HG03039 (cell line): ENCODE measurements at regions not wholly inside any gene's neighbourhood (a gene's known extent, or its start where the extent isn't known, plus 50 kb on each side); places are given as distances from the start of the nearest gene placed in this dataset.
"Not testable (repeated sequence)": the region's sequence is repeated elsewhere in the genome, so short reads cannot be mapped to it uniquely, and the experiment has no call there.

Experiments
- ATAC-seq: cut with Tn5 transposase; IDR thresholded peaks from one replicate; pipeline ENCODE4 v1.9.1; 2021; ENCODE audit warnings: mild to moderate bottlenecking, moderate library complexity; ENCODE audit not compliant: unreplicated experiment

DNA sequence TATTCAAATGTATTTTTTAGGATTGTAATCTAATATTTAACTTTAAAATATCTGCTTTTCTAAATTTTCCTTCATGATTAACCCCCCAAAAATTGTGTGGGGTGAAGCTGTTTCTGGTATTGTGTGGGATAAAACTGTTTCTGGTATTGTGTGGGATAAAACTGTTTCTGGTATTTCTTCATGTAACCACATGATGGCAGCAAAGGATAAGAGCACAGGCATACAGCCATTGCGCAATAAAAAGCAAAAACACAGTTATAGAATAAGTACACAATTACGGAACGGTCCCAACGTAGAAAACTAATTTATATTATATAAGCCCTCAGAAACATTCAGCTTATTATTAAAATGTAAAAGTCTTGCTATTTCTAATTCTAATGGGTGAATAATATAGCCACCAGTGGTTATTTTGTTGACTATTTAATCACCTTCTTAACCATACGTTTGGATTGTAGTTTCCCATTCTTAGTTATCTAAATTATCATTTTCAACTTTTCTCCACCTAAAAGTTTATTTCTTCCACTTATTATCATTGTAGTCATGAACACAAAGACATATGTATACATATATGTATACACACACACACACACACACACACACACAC lies 333.9 kb upstream of the FSTL5 start:
- no peak for ATAC-seq

DNA sequence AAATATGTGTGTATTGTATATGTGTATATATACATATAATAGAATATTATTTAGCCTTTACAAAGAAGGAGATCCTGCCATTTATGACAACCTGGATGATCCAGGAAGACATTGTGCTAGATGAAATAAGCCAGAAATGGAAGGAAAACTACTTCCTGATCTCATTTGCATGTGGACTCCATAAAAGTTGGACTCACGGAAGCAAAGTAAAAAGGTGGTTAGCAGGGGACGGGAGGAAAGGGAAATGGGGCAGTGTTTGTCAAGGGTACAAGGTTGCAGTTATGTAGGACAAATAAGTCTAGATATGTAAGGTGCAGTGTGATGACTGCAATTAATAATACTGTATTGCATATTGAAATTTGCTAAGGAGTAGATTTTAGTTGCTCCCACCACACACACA lies 331.1 kb upstream of the FSTL5 start:
- ATAC-seq = no peak

DNA sequence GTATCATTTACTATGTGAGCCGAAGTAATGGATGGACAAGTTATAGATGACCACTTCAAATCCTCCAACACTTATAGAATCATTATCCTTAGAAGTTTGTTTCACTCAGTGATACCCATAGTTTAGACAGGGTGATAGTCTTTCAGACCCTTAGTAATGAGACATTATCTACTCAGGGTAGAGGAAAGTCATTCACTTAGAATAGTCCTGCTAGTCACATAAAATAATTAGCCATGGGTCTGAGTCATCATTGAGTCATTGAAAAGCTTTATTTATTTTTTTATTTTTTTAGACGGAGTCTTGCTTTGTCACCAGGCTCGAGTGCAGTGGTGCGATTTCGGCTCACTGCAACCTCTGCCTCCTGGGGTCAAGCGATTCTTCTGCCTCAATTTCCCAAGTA lies 321.7 kb upstream of the FSTL5 start:
- no peak for ATAC-seq

DNA sequence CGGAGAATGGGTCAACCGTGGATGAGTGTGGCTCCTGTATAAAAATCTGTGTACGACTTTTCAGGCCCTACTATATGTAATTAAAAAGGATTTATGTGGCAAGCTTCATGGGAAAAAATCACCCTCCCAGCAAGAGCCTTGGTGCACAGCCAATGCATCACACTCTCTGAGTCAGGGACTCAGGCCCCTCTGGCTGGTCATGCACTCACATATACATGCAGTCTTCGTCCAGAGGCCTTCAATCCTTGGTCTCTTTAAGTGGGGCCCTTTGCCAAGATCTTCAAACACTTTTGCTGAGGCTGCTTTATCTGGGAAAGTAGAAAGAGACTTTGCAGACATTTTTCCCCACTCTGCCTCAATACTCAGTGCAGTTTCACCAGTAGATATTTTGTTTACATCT lies 311.4 kb upstream of the FSTL5 start:
- no peak for ATAC-seq

DNA sequence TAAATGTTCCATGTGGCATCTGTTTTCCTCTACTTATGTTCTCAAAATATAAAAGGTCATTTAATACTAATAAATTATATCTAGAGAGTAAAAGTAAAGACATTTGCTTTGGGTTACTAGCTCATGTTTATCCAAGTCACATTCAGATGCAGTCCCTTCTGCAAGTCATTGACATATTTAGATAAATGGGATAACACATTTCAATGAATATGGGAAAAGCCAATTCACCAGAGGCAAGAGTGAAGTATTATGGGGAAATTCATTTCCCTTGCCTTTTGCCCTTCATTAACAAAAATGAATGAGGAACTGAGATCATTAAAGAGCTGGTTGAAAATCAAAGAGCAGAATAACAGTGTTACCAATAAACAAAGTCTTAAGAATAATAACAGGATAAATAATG lies 306.2 kb upstream of the FSTL5 start:
- ATAC-seq = no peak

DNA sequence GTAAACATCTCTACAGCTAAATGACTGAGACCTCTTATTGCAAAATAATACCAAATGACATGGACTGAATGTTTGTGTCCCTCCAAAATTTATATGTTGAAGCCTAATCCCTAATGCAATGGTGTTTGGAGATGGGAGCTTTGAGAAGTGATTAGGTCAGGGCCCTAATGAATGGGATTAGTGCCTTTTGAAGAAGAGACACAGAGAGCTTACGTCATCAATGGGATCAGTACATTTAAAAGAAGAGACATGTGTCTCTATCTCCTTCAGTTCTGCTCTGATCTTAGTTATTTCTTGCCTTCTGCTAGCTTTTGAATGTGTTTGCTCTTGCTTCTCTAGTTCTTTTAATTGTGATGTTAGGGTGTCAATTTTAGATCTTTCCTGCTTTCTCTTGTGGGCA lies 301.6 kb upstream of the FSTL5 start:
- not testable (repeated sequence) for ATAC-seq

DNA sequence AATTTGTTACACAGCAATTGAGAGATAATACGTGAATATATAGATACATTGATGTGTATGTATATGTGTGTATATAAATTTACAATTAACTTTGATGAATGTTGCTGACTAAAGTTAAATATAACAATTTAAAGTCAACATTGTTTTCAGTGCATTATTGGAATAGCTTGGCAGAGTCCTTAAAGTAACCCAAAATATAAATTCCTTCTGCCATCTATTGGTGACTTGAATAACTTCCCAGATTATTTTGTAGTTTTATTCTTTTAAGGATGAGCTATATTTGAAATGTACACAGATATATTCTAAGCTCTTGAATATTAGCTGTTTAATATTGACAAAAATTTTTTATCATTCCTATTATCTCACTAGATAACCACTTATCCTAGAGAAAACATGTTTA lies 298.2 kb upstream of the FSTL5 start:
- ATAC-seq = no peak

DNA sequence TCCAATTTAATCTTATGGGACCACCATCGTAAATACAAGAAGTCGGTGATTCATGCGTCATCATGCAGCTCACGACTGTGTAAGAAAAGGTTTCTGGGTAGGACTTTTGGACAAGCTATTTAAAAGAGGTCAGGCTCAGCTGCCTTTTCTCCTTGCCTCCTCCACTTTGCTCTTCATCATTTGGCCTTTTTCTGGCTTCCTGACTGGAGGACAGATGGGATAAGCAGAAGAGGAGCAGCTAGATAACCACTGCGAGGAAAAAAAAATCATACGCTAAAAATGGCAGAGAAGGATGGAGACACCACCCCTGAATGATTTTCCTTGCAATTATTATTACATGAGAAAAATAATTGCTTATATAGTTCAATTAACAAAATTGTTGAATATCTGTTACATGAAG lies 294.3 kb upstream of the FSTL5 start:
- no peak for ATAC-seq

DNA sequence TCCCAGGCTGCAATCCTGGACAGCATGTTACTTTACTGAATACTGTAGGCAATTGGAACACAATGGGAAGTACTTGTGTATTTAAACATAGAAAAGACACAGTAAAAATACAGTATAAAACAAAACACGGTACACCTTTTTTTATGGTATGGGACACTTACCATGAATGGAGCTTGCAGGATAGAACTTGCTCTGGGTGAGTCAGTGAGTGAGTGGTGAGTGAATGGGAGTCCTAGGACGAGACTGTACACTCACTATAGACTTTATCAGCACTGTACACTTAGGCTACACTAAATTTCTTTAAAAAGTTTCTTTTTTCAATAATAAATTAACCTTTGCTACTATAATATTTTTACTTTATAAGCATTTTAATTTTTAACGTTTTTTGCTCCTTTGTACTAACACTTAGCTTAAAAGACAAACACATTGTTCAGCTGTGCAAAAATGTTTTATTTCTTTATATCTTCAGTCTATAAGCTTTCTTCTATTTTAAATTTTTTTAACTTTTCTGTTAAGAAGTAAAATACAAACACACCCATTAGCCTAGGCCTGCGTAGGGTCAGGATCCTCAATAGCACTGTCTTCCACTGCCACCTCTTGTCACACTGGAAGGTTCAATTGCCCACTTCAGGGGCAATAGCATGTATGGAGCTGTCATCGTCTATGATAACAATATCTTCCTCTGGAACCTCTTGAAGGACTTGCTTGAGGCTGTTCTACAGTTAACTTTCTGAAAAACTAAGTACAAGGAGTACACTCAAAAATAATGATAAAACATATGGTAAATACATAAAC lies 293.5 kb upstream of the FSTL5 start:
- ATAC-seq = no peak

DNA sequence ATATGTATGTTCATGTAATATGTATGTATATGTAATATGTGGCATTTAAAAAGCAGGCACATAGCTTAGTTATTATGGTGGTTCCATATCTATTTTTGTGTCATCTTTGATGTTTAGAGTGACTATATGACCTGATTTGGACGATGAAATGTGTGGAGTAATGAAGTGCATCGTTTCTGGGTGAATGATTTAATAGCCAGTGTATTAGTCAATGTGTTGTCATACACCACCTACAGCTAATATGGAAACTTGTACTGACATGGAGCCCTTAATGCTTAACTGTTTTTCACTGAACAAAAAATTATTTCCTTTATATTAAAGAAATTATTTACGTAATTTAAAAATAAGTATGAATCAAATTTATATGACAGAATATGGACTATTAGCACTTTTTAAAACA lies 292.3 kb upstream of the FSTL5 start:
- ATAC-seq = no peak

DNA sequence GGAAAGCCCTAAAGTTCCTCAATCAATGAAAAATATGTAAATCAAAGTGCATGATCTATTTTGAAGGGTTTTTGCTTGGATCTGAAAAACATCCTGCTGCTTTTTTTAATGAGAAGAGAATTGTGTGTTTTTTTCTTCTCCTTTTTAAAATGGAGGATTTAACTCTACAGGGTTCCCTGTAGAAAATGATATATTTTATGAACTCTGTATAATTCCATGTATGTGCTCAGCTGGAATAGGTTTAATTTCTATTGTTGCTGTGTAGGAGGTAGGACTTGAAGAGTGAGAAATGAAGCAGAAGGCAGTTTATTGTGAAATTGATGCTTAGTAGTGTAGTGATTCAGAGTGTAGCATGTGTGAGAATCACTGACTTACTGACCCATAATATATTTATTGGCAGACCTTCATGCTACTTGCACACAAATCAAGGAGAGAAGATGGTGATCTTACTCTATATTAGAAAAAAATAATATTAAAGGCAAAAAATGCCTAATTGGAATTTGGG lies 286.8 kb upstream of the FSTL5 start:
- ATAC-seq = no peak

DNA sequence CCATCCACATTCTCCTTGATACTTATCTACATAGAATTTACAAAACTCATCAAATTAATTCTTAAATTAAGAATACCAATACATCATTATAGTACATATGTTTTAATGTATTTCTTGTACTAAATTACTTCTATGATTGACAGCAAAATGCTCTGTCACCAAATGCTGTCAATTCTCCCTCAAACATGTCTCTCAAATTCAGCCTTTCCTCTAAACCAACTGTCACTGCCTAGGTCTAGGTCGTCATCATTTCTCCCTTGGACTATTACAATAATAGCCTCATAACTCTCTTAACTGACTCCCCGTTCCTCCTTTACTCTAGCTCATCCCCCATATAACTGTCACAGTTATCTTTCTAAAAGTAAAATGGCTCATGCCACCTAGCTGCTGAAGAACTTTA lies 279.7 kb upstream of the FSTL5 start:
- ATAC-seq = no peak

DNA sequence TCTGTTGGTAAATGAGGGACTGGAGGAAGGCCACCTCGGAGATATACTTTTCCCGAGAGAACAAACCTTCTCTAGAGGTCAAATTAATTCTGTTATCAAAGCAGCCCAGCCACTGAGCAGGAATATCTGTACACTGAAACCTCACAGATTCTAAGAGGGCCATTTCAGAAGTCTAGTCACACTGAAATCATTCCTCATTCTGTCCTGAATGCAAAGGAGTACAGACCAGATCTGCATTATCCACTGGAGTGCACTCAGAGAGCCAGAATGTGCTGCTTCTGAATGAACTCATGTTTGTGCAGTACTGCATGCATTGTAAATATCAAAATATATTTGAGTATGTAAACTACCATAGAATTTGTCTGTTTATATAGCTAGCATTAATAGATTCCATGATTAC lies 278.3 kb upstream of the FSTL5 start:
- ATAC-seq = no peak

DNA sequence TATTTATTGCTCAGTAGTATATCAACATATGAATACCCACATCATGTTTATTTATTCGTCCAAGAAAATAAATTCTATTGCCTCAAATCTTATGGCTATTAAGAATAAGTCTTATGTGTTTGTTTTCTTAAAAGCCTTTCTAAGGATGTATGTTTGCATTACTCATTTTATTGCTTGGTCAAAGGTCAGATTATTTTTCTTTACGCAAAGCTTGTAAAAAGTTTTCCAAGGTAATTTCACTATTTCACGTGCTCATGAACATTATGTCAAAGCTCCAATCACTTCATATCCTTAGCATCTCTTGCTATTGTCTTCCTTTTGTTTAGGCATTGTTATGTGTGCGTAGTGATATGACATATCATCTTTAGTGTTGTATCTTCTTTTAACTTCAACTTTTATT lies 258.5 kb upstream of the FSTL5 start:
- no peak for ATAC-seq

DNA sequence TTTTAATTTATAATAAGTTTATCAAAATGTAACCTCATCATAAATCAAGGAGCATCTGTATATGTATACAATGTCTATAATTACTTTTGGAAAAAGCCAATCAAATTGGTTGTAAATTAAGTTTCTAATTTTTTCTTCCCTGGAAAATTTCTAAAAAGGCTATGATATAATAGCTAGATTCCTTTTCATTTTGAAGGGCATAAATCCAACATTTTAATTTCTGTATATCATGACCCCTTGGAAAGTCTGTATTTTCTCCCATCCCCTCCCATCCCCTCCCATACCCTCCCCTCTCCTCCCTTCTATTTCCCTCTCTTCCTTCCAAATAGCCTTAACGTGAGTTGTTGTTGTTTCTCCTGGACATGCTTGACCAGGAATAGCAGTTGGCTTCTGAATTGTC lies 247.1 kb upstream of the FSTL5 start:
- ATAC-seq = no peak

DNA sequence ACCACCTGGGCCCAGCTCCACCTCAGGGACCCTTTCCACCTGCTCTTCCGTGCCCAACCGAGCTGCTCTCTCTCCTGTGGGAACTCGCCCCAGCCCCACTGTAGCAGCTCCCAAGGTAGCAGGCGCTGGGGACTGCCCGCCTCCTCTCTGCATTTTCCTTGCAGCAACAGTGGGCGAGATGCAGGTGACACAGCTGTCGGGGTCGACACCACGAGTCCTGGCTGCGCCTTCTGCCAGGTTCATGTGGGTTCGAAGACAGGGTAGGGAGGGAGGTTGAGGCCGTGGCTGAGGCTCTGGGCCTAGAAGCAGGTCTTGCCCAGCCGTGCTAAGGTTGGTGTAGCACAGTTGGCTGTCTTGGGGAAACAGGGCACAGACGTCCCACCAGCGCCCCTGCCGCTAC lies 245.2 kb upstream of the FSTL5 start:
- no peak for ATAC-seq

DNA sequence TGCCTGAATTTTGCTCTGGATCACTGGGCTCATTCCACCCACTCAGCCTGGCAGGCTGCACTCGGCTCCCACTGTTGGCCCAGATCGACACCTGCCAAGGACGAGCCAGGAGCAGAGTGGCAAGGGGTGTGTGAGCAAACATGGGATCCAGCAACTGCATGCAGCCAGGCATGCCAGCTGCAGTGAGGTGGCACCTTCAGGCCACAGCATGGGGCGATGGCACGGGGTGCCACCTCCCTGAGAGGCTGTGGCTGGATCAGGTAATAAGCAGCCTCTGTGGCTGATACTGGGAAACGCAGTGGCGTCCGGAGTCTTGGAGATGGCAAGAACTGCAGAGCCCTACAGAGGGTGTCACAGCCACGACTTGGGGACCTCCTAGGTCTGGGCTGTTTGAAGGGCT lies 244.5 kb upstream of the FSTL5 start:
- ATAC-seq = no peak

DNA sequence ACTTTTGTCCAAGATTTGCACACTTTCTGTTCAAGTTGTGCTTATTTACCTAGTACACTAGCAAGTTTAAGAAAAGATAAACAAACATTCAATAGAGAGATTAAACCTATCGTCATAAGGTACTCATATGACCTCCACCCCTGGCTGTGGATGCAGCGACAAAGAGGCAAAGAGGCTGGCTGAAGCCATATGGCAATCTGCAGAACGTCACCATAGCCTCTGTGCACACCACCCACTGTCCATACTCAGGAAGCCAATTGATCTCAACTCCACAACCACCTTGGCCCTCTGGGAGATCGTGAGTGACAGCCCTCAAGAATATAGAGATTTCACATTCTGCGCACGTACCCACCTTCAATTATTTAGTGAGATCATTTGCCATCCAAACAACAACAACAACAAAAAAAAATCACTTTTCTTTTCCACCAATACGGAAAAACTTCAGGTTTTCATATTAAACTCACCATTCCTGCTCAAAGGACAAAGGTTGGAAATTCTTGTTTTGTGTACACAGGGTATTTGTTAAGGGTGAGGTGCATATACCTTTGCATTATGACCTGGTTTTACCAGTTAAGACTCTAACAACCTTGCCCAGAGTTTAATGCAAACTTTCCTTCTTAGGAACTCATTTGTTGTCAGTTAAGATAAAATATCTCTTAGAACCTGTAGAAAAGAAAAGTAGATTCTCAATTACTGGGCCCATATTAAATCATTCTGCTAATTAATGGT lies 243.0 kb upstream of the FSTL5 start:
- no peak for ATAC-seq

DNA sequence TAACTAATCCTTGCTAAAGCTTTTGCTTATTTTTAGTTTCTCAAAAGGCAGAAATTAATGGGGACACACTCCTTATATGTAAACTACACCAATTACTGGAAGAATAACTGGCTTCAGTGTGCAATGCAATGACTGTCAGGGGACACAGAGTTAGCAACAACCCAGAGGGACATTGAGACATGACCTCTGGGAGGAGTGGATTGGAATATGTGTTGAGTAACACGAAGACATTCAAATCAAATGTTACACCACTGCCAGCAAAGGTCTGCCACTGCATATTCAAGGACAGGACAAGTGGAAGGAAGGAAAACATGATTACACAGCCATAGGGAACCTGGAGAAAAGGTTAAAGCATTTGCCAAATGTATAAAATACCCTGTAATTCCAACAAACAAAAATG lies 240.1 kb upstream of the FSTL5 start:
- no peak for ATAC-seq

DNA sequence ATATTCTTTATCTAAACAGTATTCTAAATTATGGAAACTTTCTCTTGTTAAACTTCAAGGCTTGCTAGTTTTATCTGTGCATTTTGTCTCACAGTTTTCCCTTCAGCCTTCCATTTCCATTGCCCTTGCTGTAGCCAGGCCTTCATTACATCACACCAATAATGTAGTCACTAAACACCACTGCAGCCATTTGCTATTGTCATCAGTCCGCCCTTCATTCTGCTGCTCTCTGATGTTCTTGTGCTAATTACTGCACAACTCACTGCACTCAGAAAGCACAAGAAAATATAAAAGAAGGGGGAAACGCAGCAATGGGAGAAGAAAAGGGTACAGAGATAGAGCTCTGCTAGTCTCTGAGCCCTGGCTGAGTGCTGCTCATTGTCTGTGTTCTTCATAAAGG lies 239.6 kb upstream of the FSTL5 start:
- ATAC-seq = no peak

DNA sequence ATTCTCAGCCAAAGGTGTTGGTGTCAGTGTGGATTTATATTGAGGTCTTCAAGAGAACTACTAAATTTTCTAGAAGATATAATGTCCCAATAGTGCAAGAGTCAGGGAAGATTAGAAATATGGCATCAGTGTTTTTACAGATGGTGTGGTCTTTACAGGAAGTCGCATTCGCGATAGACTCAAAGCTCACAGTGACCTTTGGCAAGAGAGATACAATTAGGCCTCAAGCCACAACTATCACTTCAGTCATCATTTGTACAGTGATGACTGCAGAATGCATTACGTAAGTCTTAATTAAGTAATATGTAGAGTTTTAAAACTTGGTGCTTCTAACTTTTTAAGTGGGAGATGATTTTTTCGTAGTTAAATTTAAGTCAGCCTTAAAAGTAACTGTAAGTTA lies 237.2 kb upstream of the FSTL5 start:
- ATAC-seq = no peak

DNA sequence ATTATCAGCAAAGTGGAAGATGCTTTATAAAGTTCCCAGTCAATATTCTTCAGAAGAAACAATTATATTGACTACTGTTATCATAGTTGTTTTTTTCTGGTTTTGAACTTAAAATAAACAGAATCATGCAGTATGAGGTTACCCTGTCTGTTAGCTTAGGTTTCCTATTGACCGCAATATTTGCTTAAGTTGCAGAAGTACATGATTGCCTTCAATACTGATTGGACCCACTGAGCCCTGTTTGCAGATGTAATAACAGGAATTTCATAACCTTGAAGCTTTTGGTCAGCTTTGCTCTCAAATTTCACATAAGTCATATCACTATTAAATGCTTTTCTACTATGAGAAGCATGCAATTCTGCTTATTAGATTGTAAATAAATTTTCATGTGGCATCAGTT lies 229.1 kb upstream of the FSTL5 start:
- ATAC-seq = peak; percentile 59
